ENCODE measurements at regions not wholly inside any gene's neighbourhood (a gene's known extent, or its start where the extent isn't known, plus 50 kb on each side); places are given as distances from the start of the nearest gene placed in this dataset.

GRCh38 chr22:44616461-44616860 lies 85.5 kb upstream of the PRR5 start (continued):
- no peak for TF ChIP-seq GABPB1 (CRISPR knock-in tag; IDR thresholded peaks at IDR 0.05)
- TF ChIP-seq KLF6 (CRISPR knock-in tag; IDR thresholded peaks at IDR 0.05; ENCODE audit: borderline replicate concordance) = no peak
- TF ChIP-seq FOS (IDR thresholded peaks at IDR 0.05; ENCODE audit: extremely low read depth, insufficient read length) = no peak

GRCh38 chr22:44615602-44616180 lies 86.3 kb upstream of the PRR5 start:
- intact Hi-C loops (cut with micrococcal nuclease) = no loop called here
- Histone ChIP-seq H2AFZ (ENCODE audit: low read depth, low read length) (no peak overlapping the region), H3K79me2 (ENCODE audit: control insufficient read depth, insufficient read depth, low read length) (no peaks in the 10 kb centered on the region), H3K4me2 (ENCODE audit: insufficient read depth, low read length) (no peak overlapping the region), H3K9me3 (replicated peaks; ENCODE audit: control insufficient read depth, insufficient read depth, low read depth, low read length) (0 out of 2 replicates have a peak, but pooled peaks cover 3% of the 10 kb centered on the region), H3K36me3 (ENCODE audit: control insufficient read depth, insufficient read depth, low read length) (no peaks in the 10 kb centered on the region), H3K4me3 (no peak overlapping the region), H3K9ac (ENCODE audit: insufficient read depth in 1 of 2, low read depth in 2 of 2, low read length in 2 of 2) (no peak overlapping the region), H3K27ac (ENCODE audit: extremely low read depth, low read depth, low read length) (no peak overlapping the region), H3K27me3 (ENCODE audit: control insufficient read depth in 2 of 2, insufficient read depth in 2 of 2, low read length in 2 of 2) (peaks cover 0 to 15% of the 10 kb centered on the region in 2 experiments; a peak in 2 of 5 replicates), H3K9me1 (ENCODE audit: control insufficient read depth, insufficient read depth, low read length) (no peaks in the 10 kb centered on the region), H3K4me1 (replicated peaks in 1 of 2; ENCODE audit: control insufficient read depth in 2 of 2, insufficient read depth in 2 of 2, low read length in 2 of 2) (peaks cover 0 to 13% of the 10 kb centered on the region in 2 experiments; a peak in 2 of 5 replicates), H4K20me1 (replicated peaks; ENCODE audit: control insufficient read depth, insufficient read depth, low read length) (no peaks in the 10 kb centered on the region)
- FAIRE-seq (no peak), ATAC-seq (no peak), DNase-seq (ENCODE audit: extremely low read depth in 1 of 4, low spot score in 3 of 4) (no peak)
- BruUV-seq (replicated peaks) = no TSS peak
- ChIA-PET POLR2A (no interaction called here), CTCF (ENCODE audit: low intra/inter-chr PET ratio) (no interaction called here)
- in situ Hi-C loops (cut with MboI) = no loop called here
- TF ChIP-seq ELF4 (CRISPR knock-in tag; IDR thresholded peaks at IDR 0.05) (no peak), HDGF (IDR thresholded peaks at IDR 0.05) (no peak), CEBPG (CRISPR knock-in tag; IDR thresholded peaks at IDR 0.05) (no peak), CEBPG (tag; conservative IDR thresholded peaks at IDR 0.05 in 1 of 2, IDR thresholded peaks at IDR 0.05 in 1 of 2) (no peak), E2F6 (IDR thresholded peaks at IDR 0.05; ENCODE audit: borderline replicate concordance in 1 of 2, extremely low read depth in 1 of 2, insufficient read depth in 1 of 2, insufficient read length in 1 of 2, low read depth in 1 of 2, low read length in 1 of 2, poor library complexity in 1 of 2, severe bottlenecking in 1 of 2) (no peak), BRD9 (IDR thresholded peaks at IDR 0.05; ENCODE audit: low read depth, partially characterized antibody) (no peak), U2AF2 (optimal IDR thresholded peaks at IDR 0.05; ENCODE audit: low read depth, low read length) (no peak), GTF2A2 (tag; IDR thresholded peaks at IDR 0.05) (no peak)
- WGBS (ENCODE audit: insufficient coverage, low coverage, missing lambda C conversion rate) = 2% methylated on average over 8 of the region's 8 CpGs

Measured in K562 (cell line).